GM10266 (cell line): ENCODE measurements at regions not wholly inside any gene's neighbourhood (a gene's known extent, or its start where the extent isn't known, plus 50 kb on each side); places are given as distances from the start of the nearest gene placed in this dataset.

Source experiments
- DNase-seq: peaks from one replicate; pipeline ENCODE4 v3.0.0; 2012; ENCODE audit errors: extremely low spot score
- CTCF ChIP-seq: IDR thresholded peaks from 2 replicates; pipeline ENCODE4 v1.5.1; 2012; ENCODE audit warnings: mild to moderate bottlenecking, low read depth; ENCODE audit not compliant: control insufficient read depth, insufficient read depth; ENCODE audit errors: missing control alignments

- DNase-seq = no peak
- TF ChIP-seq CTCF = no peak
Observed at GRCh38 chr17:71188811-71189492, 931.9 kb upstream of the SOX9 start.

- no peak for TF ChIP-seq CTCF
- no peak for DNase-seq
Observed at GRCh38 chr17:71189493-71189831, 931.4 kb upstream of the SOX9 start.

- no peak for DNase-seq
- no peak for TF ChIP-seq CTCF
Observed at GRCh38 chr17:71192039-71192555, 928.7 kb upstream of the SOX9 start.

- TF ChIP-seq CTCF = no peak
- DNase-seq = no peak
Observed at GRCh38 chr17:71192848-71193247, 928.0 kb upstream of the SOX9 start.

GRCh38 chr17:71200597-71200996, 920.2 kb upstream of the SOX9 start:
- DNase-seq = no peak
- TF ChIP-seq CTCF = no peak

GRCh38 chr17:71201639-71202038, 919.2 kb upstream of the SOX9 start:
- no peak for TF ChIP-seq CTCF
- DNase-seq = no peak

- no peak for DNase-seq
- no peak for TF ChIP-seq CTCF
Observed at GRCh38 chr17:71202449-71202848, 918.4 kb upstream of the SOX9 start.
